Panc1 (cell line): ENCODE measurements at regions not wholly inside any gene's neighbourhood (a gene's known extent, or its start where the extent isn't known, plus 50 kb on each side); places are given as distances from the start of the nearest gene placed in this dataset.

Experiments used
- ATAC-seq: fragments of 200-7000 bp; cut with Tn5 transposase; 2 replicates; pipeline ENCODE4 v1.9.1; 2020; ENCODE audit warnings: mild to moderate bottlenecking, moderate library complexity
- BruUV-seq: library from RNA; stranded (reverse); fragments of 400-500 nt; replicated peaks from 2 replicates; lab custom pipeline; 2021; lab: Mats Ljungman, UMichigan
- CTCF ChIA-PET: fragments of 300-600 bp; sonication (Branson Sonifier 250); formaldehyde crosslinking; loops from one replicate; lab custom pipeline; 2022; ENCODE audit warnings: antibody characterized with exemption; lab: Charles Lee
- POLR2A ChIA-PET: fragments of 300-600 bp; sonication (Branson Sonifier 250); formaldehyde crosslinking; loops from one replicate; lab custom pipeline; 2022; ENCODE audit warnings: antibody characterized with exemption; lab: Charles Lee
- DNase-seq: peaks from one replicate; pipeline ENCODE4 v3.0.0-alpha.2; 2010; ENCODE audit warnings: low read depth, low spot score
- H3K27ac ChIP-seq: 2 replicates; pipeline ENCODE4 v1.5.1; 2011; ENCODE audit warnings: mild to moderate bottlenecking, low read length, inconsistent platforms
- H3K27me3 ChIP-seq: fragments of 200-500 bp; sonication (Bioruptor generic); 2 replicates; pipeline ENCODE4 v1.6.0; 2014; ENCODE audit warnings: low read length, inconsistent platforms; ENCODE audit not compliant: control insufficient read depth, insufficient read depth
- H3K36me3 ChIP-seq: fragments of 200-500 bp; sonication (Bioruptor generic); 2 replicates; pipeline ENCODE4 v1.5.1; 2014; ENCODE audit warnings: inconsistent platforms, mild to moderate bottlenecking, low read length, moderate library complexity; ENCODE audit not compliant: control insufficient read depth, insufficient read depth
- H3K4me1 ChIP-seq: 2 replicates; pipeline ENCODE4 v1.5.1; 2011; ENCODE audit warnings: inconsistent platforms, mild to moderate bottlenecking, low read length, moderate library complexity; ENCODE audit not compliant: control insufficient read depth, insufficient read depth
- H3K4me3 ChIP-seq, 2 experiments: 2 replicates each; pipeline ENCODE4 v1.5.1; 2011 to 2012; ENCODE audit warnings: low read depth in 2 of 2, low read length in 2 of 2, mild to moderate bottlenecking in 2 of 2, inconsistent platforms in 1 of 2, moderate library complexity in 1 of 2
- H3K9me3 ChIP-seq: fragments of 200-500 bp; sonication (Bioruptor generic); 2 replicates; pipeline ENCODE4 v1.5.1; 2014; ENCODE audit warnings: low read depth, mild to moderate bottlenecking, inconsistent platforms, low read length, moderate library complexity; ENCODE audit not compliant: control insufficient read depth, insufficient read depth
- CTCF ChIP-seq: fragments of 450-650 bp; IDR thresholded peaks from 2 replicates; pipeline ENCODE4 v1.5.1; 2017; ENCODE audit warnings: mild to moderate bottlenecking
- POLR2AphosphoS5 ChIP-seq: IDR thresholded peaks from 2 replicates; pipeline ENCODE4 v1.6.1; 2012; ENCODE audit warnings: mild to moderate bottlenecking, low read depth, low read length, moderate library complexity
- REST ChIP-seq, 2 experiments: IDR thresholded peaks; 2 replicates each; pipeline ENCODE4 v1.6.1; 2011 to 2012; ENCODE audit warnings: low read depth in 2 of 2, control low read depth in 1 of 2, low read length in 1 of 2, mild to moderate bottlenecking in 1 of 2, moderate library complexity in 1 of 2; ENCODE audit not compliant: insufficient read depth in 1 of 2
- SIN3A ChIP-seq: IDR thresholded peaks from 2 replicates; pipeline ENCODE4 v1.6.1; 2012; ENCODE audit warnings: low read depth, mild to moderate bottlenecking, low read length, moderate library complexity, borderline replicate concordance; ENCODE audit not compliant: insufficient read depth
- TCF7L2 ChIP-seq: IDR thresholded peaks from 2 replicates; pipeline ENCODE4 v1.6.1; 2011; ENCODE audit warnings: mild to moderate bottlenecking, low read depth, low read length, inconsistent platforms
- in situ Hi-C: cut with HindIII; loops from 2 replicates; pipeline ENCODE4 v1.10.0; 2016; ENCODE audit warnings: low sequenced_read_pairs, low pct_unique_long_range_greater_than_20kb
- intact Hi-C: fragments of 100-400 bp; cut with micrococcal nuclease; formaldehyde crosslinking; loops from one replicate; pipeline ENCODE4 v1.10.0; 2022; ENCODE audit not compliant: unreplicated experiment

- H3K4me1 ChIP-seq, result no peaks in the 10 kb centered on the region
- no peaks in the 10 kb centered on the region for H3K36me3 ChIP-seq
- intact Hi-C loops, result no loop called here
- no peaks in the 10 kb centered on the region for H3K9me3 ChIP-seq
- no peak overlapping the region for H3K4me3 ChIP-seq
- H3K27me3 ChIP-seq, result no peaks in the 10 kb centered on the region
- CTCF ChIA-PET, result no interaction called here
- TF ChIP-seq TCF7L2, result no peak
- no peak for TF ChIP-seq POLR2AphosphoS5
- no peak for TF ChIP-seq REST (IDR thresholded peaks at IDR 0.05; ENCODE audit: insufficient read depth in 1 of 2, low read depth in 2 of 2, low read length in 1 of 2)
- no peak for TF ChIP-seq SIN3A
- no peak for TF ChIP-seq CTCF
- no peak for ATAC-seq
- BruUV-seq, result no TSS peak
- in situ Hi-C loops, result no loop called here
- H3K27ac ChIP-seq, result no peak overlapping the region
- POLR2A ChIA-PET, result no interaction called here
- no peak for DNase-seq
These were observed 927.5 kb upstream of the INTU start for GRCh38 chr4:126705266-126705665.

- POLR2A ChIA-PET, result no interaction called here
- ATAC-seq, result no peak
- intact Hi-C loops (no loop called here), in situ Hi-C loops (no loop called here)
- H3K27me3 ChIP-seq, result no peaks in the 10 kb centered on the region
- H3K4me3 ChIP-seq, result no peak overlapping the region
- CTCF ChIA-PET, result no interaction called here
- no peak for TF ChIP-seq CTCF
- TF ChIP-seq TCF7L2, result no peak
- no peak for TF ChIP-seq SIN3A
- TF ChIP-seq POLR2AphosphoS5, result no peak
- no peak for TF ChIP-seq REST (IDR thresholded peaks at IDR 0.05; ENCODE audit: insufficient read depth in 1 of 2, low read depth in 2 of 2, low read length in 1 of 2)
- no TSS peak for BruUV-seq
- H3K36me3 ChIP-seq, result no peaks in the 10 kb centered on the region
- H3K9me3 ChIP-seq, result no peaks in the 10 kb centered on the region
- no peaks in the 10 kb centered on the region for H3K4me1 ChIP-seq
- H3K27ac ChIP-seq, result no peak overlapping the region
- DNase-seq, result no peak
These were observed 924.0 kb upstream of the INTU start for GRCh38 chr4:126708716-126709115.
